Neural cell (in vitro differentiated cells): ENCODE measurements at regions not wholly inside any gene's neighbourhood (a gene's known extent, or its start where the extent isn't known, plus 50 kb on each side); places are given as distances from the start of the nearest gene placed in this dataset.
"Not testable (repeated sequence)": the region's sequence is repeated elsewhere in the genome, so short reads cannot be mapped to it uniquely, and the experiment has no call there.

ENCODE experiments used
- H2AFZ ChIP-seq: fragments of 200-600, 300-800 bp; sonication (generic), shearing (Covaris generic); 2 replicates; pipeline ENCODE4 v1.6.0; 2014; ENCODE audit warnings: low read depth, mild to moderate bottlenecking, antibody characterized with exemption, low read length, moderate library complexity
- H3F3A ChIP-seq: fragments of 200-600 bp; shearing (Covaris generic); 2 replicates; pipeline ENCODE4 v1.6.1; 2016; ENCODE audit warnings: mild to moderate bottlenecking, moderate library complexity, mixed read lengths, antibody characterized with exemption, low read length; ENCODE audit not compliant: insufficient read depth, poor library complexity, severe bottlenecking
- H3K27ac ChIP-seq: fragments of 200-600, 300-800 bp; sonication (generic), shearing (Covaris generic); 2 replicates; pipeline ENCODE4 v1.5.1; 2014; ENCODE audit warnings: mild to moderate bottlenecking, low read length, moderate library complexity
- H3K27me3 ChIP-seq: fragments of 300-800, 200-600 bp; sonication (generic), shearing (Covaris generic); 2 replicates; pipeline ENCODE4 v1.6.0; 2014; ENCODE audit warnings: mild to moderate bottlenecking, low read depth, low read length, moderate library complexity; ENCODE audit not compliant: insufficient read depth
- H3K36me3 ChIP-seq: fragments of 300-800, 200-600 bp; sonication (generic), shearing (Covaris generic); 2 replicates; pipeline ENCODE4 v1.5.1; 2014; ENCODE audit warnings: mild to moderate bottlenecking, antibody characterized with exemption, low read length, moderate library complexity; ENCODE audit not compliant: insufficient read depth
- H3K4me2 ChIP-seq: fragments of 300-800, 200-600 bp; sonication (generic), shearing (Covaris generic); 2 replicates; pipeline ENCODE4 v1.6.0; 2014; ENCODE audit warnings: mild to moderate bottlenecking, low read length
- H3K4me3 ChIP-seq: fragments of 300-800, 200-600 bp; sonication (generic), shearing (Covaris generic); 2 replicates; pipeline ENCODE4 v1.5.1; 2014; ENCODE audit warnings: mild to moderate bottlenecking, low read length, moderate library complexity
- H3K79me2 ChIP-seq: fragments of 200-600 bp; shearing (Covaris generic); replicated peaks from 2 replicates; pipeline ENCODE4 v1.6.0; 2014; ENCODE audit warnings: mild to moderate bottlenecking, low read length, moderate library complexity; ENCODE audit not compliant: insufficient read depth
- H3K9ac ChIP-seq: fragments of 300-800, 200-600 bp; sonication (generic), shearing (Covaris generic); 2 replicates; pipeline ENCODE4 v1.6.1; 2016; ENCODE audit warnings: mild to moderate bottlenecking, low read length, mixed read lengths
- H3K9me2 ChIP-seq: fragments of 200-600 bp; shearing (Covaris generic); 2 replicates; pipeline ENCODE4 v1.6.1; 2016; ENCODE audit warnings: mild to moderate bottlenecking, low read length, mixed read lengths; ENCODE audit not compliant: insufficient read depth
- H3K9me3 ChIP-seq: fragments of 200-600, 300-800 bp; sonication (generic), shearing (Covaris generic); 2 replicates; pipeline ENCODE4 v1.6.1; 2016; ENCODE audit warnings: mild to moderate bottlenecking, mixed run types, low read length, moderate library complexity, mixed read lengths
- H4K20me1 ChIP-seq: fragments of 200-600 bp; shearing (Covaris generic); 2 replicates; pipeline ENCODE4 v1.6.1; 2016; ENCODE audit warnings: mild to moderate bottlenecking, mixed run types; ENCODE audit not compliant: insufficient read depth
- CTCF ChIP-seq: fragments of 450-650 bp; IDR thresholded peaks from 2 replicates; pipeline ENCODE4 v1.5.1; 2014; ENCODE audit warnings: antibody characterized with exemption, mild to moderate bottlenecking, moderate library complexity; ENCODE audit not compliant: poor library complexity, severe bottlenecking
- EP300 ChIP-seq: fragments of 450-650 bp; conservative IDR thresholded peaks from 2 replicates; pipeline ENCODE4 v1.6.1; 2014; ENCODE audit warnings: antibody characterized with exemption, mild to moderate bottlenecking, moderate library complexity; ENCODE audit not compliant: poor library complexity, severe bottlenecking
- EZH2 ChIP-seq: fragments of 200-600, 300-800 bp; shearing (Covaris generic), sonication (generic); IDR thresholded peaks from 2 replicates; pipeline ENCODE4 v1.6.1; 2014; ENCODE audit warnings: antibody characterized with exemption, low read length, borderline replicate concordance, mild to moderate bottlenecking; ENCODE audit not compliant: insufficient read depth, poor library complexity, severe bottlenecking
- MXI1 ChIP-seq: fragments of 450-650 bp; conservative IDR thresholded peaks from 2 replicates; pipeline ENCODE4 v1.6.1; 2014; ENCODE audit warnings: antibody characterized with exemption, mild to moderate bottlenecking; ENCODE audit not compliant: poor library complexity, severe bottlenecking
- POLR2AphosphoS5 ChIP-seq: IDR thresholded peaks from 2 replicates; pipeline ENCODE4 v1.6.1; 2012
- RAD21 ChIP-seq: fragments of 450-650 bp; conservative IDR thresholded peaks from 2 replicates; pipeline ENCODE4 v1.6.1; 2014; ENCODE audit warnings: antibody characterized with exemption, mild to moderate bottlenecking, moderate library complexity
- SMC3 ChIP-seq: fragments of 450-650 bp; conservative IDR thresholded peaks from 2 replicates; pipeline ENCODE4 v1.6.1; 2014; ENCODE audit warnings: antibody characterized with exemption, mild to moderate bottlenecking, moderate library complexity; ENCODE audit not compliant: poor library complexity
- TAF1 ChIP-seq: IDR thresholded peaks from 2 replicates; pipeline ENCODE4 v1.6.1; 2012; ENCODE audit warnings: low read depth
- TF ChIP-seq, protein P1 (sequence below): IDR thresholded peaks from 2 replicates; pipeline ENCODE4 v1.6.1; 2012; ENCODE audit warnings: borderline replicate concordance

GRCh38 chr12:59317598-59317997, 278.2 kb upstream of the SLC16A7 start:
- no peaks in the 10 kb centered on the region for H3F3A ChIP-seq
- no peaks in the 10 kb centered on the region for H4K20me1 ChIP-seq
- no peak overlapping the region for H3K4me3 ChIP-seq
- no peak for TF ChIP-seq MXI1
- TF ChIP-seq TAF1 = no peak
- TF ChIP-seq SMC3 = no peak
- TF ChIP-seq, protein P1, sequence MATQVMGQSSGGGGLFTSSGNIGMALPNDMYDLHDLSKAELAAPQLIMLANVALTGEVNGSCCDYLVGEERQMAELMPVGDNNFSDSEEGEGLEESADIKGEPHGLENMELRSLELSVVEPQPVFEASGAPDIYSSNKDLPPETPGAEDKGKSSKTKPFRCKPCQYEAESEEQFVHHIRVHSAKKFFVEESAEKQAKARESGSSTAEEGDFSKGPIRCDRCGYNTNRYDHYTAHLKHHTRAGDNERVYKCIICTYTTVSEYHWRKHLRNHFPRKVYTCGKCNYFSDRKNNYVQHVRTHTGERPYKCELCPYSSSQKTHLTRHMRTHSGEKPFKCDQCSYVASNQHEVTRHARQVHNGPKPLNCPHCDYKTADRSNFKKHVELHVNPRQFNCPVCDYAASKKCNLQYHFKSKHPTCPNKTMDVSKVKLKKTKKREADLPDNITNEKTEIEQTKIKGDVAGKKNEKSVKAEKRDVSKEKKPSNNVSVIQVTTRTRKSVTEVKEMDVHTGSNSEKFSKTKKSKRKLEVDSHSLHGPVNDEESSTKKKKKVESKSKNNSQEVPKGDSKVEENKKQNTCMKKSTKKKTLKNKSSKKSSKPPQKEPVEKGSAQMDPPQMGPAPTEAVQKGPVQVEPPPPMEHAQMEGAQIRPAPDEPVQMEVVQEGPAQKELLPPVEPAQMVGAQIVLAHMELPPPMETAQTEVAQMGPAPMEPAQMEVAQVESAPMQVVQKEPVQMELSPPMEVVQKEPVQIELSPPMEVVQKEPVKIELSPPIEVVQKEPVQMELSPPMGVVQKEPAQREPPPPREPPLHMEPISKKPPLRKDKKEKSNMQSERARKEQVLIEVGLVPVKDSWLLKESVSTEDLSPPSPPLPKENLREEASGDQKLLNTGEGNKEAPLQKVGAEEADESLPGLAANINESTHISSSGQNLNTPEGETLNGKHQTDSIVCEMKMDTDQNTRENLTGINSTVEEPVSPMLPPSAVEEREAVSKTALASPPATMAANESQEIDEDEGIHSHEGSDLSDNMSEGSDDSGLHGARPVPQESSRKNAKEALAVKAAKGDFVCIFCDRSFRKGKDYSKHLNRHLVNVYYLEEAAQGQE = no peak
- no peak for TF ChIP-seq EZH2
- no peak for TF ChIP-seq POLR2AphosphoS5
- TF ChIP-seq EP300 = no peak
- TF ChIP-seq RAD21 = no peak
- TF ChIP-seq CTCF = no peak
- no peak overlapping the region for H2AFZ ChIP-seq
- H3K9me3 ChIP-seq = no peaks in the 10 kb centered on the region
- H3K27me3 ChIP-seq = no peaks in the 10 kb centered on the region
- no peaks in the 10 kb centered on the region for H3K9me2 ChIP-seq
- H3K36me3 ChIP-seq = no peaks in the 10 kb centered on the region
- no peak overlapping the region for H3K4me2 ChIP-seq
- no peak overlapping the region for H3K9ac ChIP-seq
- no peaks in the 10 kb centered on the region for H3K79me2 ChIP-seq
- H3K27ac ChIP-seq = no peak overlapping the region

DNA sequence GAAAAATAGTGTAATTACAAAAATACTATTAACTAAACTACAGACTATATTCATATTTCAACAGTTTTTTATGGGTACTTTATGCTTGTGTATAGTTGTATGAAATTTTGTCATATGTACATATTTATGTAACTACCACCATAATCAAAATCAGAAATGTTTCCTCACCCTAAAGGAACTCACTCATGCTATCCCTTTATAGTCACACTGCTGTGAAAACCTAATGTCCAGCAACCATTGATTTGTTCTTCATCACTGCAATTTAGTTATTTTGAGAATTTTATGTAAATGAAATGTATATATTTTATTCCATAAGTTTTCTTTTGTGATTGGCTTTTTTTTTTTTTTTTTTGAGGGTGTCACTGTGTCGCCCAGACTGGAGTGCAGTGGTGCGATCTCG, 278.9 kb upstream of the SLC16A7 start:
- Histone ChIP-seq H3K9me2 (no peaks in the 10 kb centered on the region), H3K9ac (no peak overlapping the region), H3K79me2 (no peaks in the 10 kb centered on the region), H3K27ac (no peak overlapping the region), H2AFZ (no peak overlapping the region), H3K9me3 (no peaks in the 10 kb centered on the region), H3K36me3 (no peaks in the 10 kb centered on the region), H3F3A (no peaks in the 10 kb centered on the region), H4K20me1 (no peaks in the 10 kb centered on the region), H3K4me3 (no peak overlapping the region), H3K27me3 (no peaks in the 10 kb centered on the region), H3K4me2 (no peak overlapping the region)
- TF ChIP-seq, protein P1 = no peak
- no peak for TF ChIP-seq SMC3
- TF ChIP-seq EZH2 = no peak
- no peak for TF ChIP-seq RAD21
- no peak for TF ChIP-seq POLR2AphosphoS5
- TF ChIP-seq TAF1 = no peak

GRCh38 chr12:59316354-59316753, 279.5 kb upstream of the SLC16A7 start:
- not testable (repeated sequence) for H3K79me2 ChIP-seq, H3F3A ChIP-seq, H3K9me2 ChIP-seq, H4K20me1 ChIP-seq, H3K36me3 ChIP-seq, H3K27me3 ChIP-seq, H3K9ac ChIP-seq, H3K4me2 ChIP-seq, H3K9me3 ChIP-seq, H3K4me3 ChIP-seq, H2AFZ ChIP-seq, H3K27ac ChIP-seq
